ENCODE measurements at regions not wholly inside any gene's neighbourhood (a gene's known extent, or its start where the extent isn't known, plus 50 kb on each side); places are given as distances from the start of the nearest gene placed in this dataset.
"Not testable (repeated sequence)": the region's sequence is repeated elsewhere in the genome, so short reads cannot be mapped to it uniquely, and the experiment has no call there.

DNA sequence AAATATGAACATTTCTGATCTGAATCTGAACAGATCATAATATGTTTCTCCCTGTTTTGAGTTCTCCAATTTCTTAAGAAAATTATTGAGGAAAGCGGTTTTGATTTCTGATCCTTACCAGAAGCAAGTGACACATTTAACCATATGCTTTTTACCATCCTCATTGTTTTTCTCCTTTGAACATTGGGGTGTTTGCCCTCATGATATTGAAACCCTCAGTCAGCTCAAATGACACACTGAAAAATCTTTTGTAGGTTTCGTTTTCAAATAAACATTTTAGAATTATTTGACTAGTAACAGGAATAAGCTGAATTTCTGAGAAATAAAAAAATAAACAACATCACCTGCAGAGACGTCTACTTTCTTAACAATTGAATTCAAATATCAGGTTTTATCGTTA lies 252.1 kb downstream of the DOK5 start:
- TF ChIP-seq, protein P1, sequence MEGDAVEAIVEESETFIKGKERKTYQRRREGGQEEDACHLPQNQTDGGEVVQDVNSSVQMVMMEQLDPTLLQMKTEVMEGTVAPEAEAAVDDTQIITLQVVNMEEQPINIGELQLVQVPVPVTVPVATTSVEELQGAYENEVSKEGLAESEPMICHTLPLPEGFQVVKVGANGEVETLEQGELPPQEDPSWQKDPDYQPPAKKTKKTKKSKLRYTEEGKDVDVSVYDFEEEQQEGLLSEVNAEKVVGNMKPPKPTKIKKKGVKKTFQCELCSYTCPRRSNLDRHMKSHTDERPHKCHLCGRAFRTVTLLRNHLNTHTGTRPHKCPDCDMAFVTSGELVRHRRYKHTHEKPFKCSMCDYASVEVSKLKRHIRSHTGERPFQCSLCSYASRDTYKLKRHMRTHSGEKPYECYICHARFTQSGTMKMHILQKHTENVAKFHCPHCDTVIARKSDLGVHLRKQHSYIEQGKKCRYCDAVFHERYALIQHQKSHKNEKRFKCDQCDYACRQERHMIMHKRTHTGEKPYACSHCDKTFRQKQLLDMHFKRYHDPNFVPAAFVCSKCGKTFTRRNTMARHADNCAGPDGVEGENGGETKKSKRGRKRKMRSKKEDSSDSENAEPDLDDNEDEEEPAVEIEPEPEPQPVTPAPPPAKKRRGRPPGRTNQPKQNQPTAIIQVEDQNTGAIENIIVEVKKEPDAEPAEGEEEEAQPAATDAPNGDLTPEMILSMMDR (IDR thresholded peaks at IDR 0.05): no peak
- no peak for DNase-seq (ENCODE audit: extremely low spot score in 2 of 2)

DNA sequence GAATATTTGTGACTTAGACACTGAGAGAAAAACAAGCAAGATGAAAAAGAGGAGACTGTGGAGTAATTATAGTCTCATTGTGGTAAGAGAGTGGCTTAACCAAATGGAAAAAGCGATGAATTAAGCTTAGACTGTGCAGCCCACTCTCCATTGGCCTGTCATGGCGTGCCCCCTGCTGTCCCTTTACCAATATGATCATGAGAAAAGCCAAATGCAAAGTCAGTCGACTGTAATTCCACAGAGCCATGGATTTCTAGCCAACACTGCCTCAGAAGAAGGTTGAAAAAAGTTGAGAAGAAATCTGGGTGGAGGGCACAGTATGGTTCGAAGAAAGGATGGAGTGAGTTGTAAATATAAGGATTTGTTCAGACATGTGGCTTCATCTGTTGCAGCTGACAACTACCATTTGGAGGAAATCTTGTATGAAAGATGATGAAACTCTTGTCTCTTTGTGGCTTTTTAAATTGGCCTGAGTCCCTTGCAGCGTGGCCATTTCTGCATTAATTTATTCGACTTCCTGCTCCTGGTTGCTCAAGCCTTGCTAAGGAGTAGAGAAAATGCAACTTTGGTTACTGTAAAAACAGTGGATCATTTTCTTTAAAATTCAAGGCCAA lies 251.4 kb downstream of the DOK5 start:
- TF ChIP-seq POLR2AphosphoS5 (IDR thresholded peaks at IDR 0.05; ENCODE audit: insufficient read depth in 1 of 2, low read depth in 1 of 2) (no peak), POLR2A (IDR thresholded peaks at IDR 0.05) (no peak)
- TF ChIP-seq, protein P1 (IDR thresholded peaks at IDR 0.05): no peak
- H3K4me3 ChIP-seq: no peak overlapping the region
- H3K36me3 ChIP-seq: no peaks in the 10 kb centered on the region
- no peak for DNase-seq (ENCODE audit: extremely low spot score in 2 of 2)
- intact Hi-C loops (cut with DNase I): no loop called here
- H3K27me3 ChIP-seq: no peaks in the 10 kb centered on the region
- no peaks in the 10 kb centered on the region for H3K9me3 ChIP-seq
- H3K4me1 ChIP-seq: no peaks in the 10 kb centered on the region
- H3K27ac ChIP-seq: no peak overlapping the region

More for the DNA sequence above, 252.1 kb downstream of the DOK5 start:
- no peaks in the 10 kb centered on the region for H3K9me3 ChIP-seq
- no peaks in the 10 kb centered on the region for H3K36me3 ChIP-seq
- intact Hi-C loops (cut with DNase I): no loop called here
- H3K27ac ChIP-seq: no peak overlapping the region
- no peak overlapping the region for H3K4me3 ChIP-seq
- no peaks in the 10 kb centered on the region for H3K4me1 ChIP-seq
- no peaks in the 10 kb centered on the region for H3K27me3 ChIP-seq

DNA sequence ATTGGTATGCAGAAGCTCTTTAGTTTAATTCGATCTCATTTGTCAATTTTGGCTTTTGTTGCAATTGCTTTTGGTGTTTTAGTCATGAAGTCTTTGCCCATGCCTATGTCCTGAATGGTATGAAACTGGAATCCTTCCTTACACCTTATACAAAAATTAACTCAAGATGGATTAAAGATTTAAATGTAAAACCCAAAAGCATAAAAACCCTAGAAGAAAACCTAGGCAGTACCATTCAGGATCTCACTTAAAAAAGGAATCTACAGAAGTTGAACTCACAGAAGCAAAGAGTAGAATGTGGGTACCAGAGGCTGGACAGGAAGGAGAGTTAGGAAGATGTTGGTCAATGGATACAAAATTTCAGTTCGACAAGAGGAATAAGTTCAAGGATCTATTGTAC lies 249.9 kb downstream of the DOK5 start:
- H3K4me1 ChIP-seq; H3K9me3 ChIP-seq; H3K36me3 ChIP-seq; DNase-seq (ENCODE audit: extremely low spot score in 2 of 2); intact Hi-C loops (cut with DNase I); H3K4me3 ChIP-seq; H3K27me3 ChIP-seq; H3K27ac ChIP-seq: not testable (repeated sequence)

DNA sequence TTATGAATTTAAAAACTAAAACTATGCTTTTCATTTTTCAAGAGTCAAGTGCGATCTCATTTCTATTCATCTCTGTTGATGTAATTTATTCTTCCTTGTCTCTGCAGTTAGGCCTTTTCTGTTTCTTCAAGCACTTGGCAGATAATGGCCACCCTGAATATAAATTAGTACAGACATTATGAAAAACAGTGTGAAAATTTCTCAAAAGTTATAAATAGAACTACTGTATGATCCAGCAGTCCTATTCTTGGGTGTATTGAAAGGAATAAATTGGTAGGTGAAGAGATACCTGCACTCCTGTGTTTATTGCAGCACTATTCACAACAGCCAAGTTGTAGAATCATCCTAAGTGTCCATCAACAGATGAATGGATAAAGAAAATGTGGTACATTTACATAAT lies 248.3 kb downstream of the DOK5 start:
- Histone ChIP-seq H3K4me3 (no peak overlapping the region), H3K27me3 (no peaks in the 10 kb centered on the region), H3K27ac (no peak overlapping the region), H3K9me3 (no peaks in the 10 kb centered on the region), H3K36me3 (no peaks in the 10 kb centered on the region), H3K4me1 (no peaks in the 10 kb centered on the region)
- TF ChIP-seq POLR2A (IDR thresholded peaks at IDR 0.05) (no peak), POLR2AphosphoS5 (IDR thresholded peaks at IDR 0.05; ENCODE audit: insufficient read depth in 1 of 2, low read depth in 1 of 2) (no peak)
- TF ChIP-seq, protein P1 (IDR thresholded peaks at IDR 0.05): no peak
- DNase-seq (ENCODE audit: extremely low spot score in 2 of 2): no peak
- intact Hi-C loops (cut with DNase I): no loop called here

DNA sequence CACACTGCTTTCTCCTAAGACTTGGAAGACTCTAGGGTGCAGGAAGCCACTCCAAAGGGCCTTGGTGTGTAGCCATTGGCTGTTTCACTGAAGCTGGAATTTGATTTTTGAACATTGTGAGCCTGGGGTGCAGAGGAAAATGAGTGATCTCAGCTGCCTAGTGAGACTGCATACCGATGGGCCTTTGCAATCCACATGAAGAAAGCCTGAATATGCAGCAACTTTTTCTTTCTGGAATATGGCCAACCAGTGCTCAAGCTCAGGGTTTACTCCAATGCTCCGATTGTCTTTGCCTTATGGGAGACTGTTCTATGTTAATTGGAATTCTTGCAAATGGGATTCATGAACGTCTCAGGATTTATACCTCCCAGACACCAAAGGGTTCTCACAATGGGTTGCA lies 242.6 kb downstream of the DOK5 start:
- H3K4me1 ChIP-seq: no peaks in the 10 kb centered on the region
- no peaks in the 10 kb centered on the region for H3K36me3 ChIP-seq
- H3K27ac ChIP-seq: no peak overlapping the region
- H3K27me3 ChIP-seq: no peaks in the 10 kb centered on the region
- DNase-seq (ENCODE audit: extremely low spot score in 2 of 2): no peak
- TF ChIP-seq POLR2AphosphoS5 (IDR thresholded peaks at IDR 0.05; ENCODE audit: insufficient read depth in 1 of 2, low read depth in 1 of 2): no peak
- H3K9me3 ChIP-seq: no peaks in the 10 kb centered on the region
- intact Hi-C loops (cut with DNase I): no loop called here
- no peak overlapping the region for H3K4me3 ChIP-seq

DNA sequence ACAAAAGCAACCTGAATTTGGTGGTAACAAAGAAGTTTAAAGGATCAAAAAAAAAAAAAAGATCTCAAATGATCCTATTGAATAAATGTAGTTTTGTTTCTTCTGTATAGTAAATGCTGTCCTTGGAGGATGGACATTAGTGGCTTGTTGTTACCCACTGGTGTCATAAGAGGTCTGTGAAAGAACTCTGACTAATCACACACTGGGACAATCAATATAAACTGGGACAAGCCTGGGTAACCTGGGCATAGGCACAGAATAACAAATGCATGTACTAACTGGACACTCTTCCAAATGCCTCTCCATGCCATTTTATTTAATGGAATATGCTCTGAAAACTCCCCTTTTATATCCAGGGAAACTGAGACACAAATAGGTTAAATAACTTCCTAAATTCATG lies 241.4 kb downstream of the DOK5 start:
- DNase-seq (ENCODE audit: extremely low spot score in 2 of 2): no peak
- TF ChIP-seq, protein P1 (IDR thresholded peaks at IDR 0.05): no peak
- TF ChIP-seq POLR2AphosphoS5 (IDR thresholded peaks at IDR 0.05; ENCODE audit: insufficient read depth in 1 of 2, low read depth in 1 of 2) (no peak), POLR2A (IDR thresholded peaks at IDR 0.05) (no peak)
- H3K9me3 ChIP-seq: no peaks in the 10 kb centered on the region
- no peaks in the 10 kb centered on the region for H3K4me1 ChIP-seq
- no peaks in the 10 kb centered on the region for H3K27me3 ChIP-seq
- no peak overlapping the region for H3K4me3 ChIP-seq
- H3K27ac ChIP-seq: no peak overlapping the region
- H3K36me3 ChIP-seq: no peaks in the 10 kb centered on the region
- intact Hi-C loops (cut with DNase I): no loop called here

All from vagina (tissue), 2 donors.